ENCODE measurements at regions not wholly inside any gene's neighbourhood (a gene's known extent, or its start where the extent isn't known, plus 50 kb on each side); places are given as distances from the start of the nearest gene placed in this dataset.

DNA sequence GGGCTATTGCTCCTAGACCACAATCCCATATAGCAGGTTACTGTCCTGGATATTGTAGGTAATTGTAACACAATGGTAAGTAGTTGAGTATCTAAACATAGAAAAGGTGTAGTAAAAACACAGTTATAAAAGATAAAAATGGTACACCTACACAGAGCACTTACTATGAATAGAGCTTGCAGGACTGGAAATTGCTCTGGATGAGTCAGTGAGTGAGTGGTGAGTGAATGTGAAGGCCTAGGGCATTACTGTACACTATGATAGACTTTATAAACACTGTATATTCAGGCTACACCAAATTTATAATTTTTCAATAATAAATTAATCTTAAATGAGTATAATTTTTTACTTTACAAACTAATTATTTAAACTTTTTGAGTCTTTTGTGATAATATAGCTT is 425.7 kb downstream of the PABPC4L start:
- intact Hi-C loops (cut with micrococcal nuclease; ENCODE audit: unreplicated experiment) = no loop called here
- CTCF ChIA-PET = no interaction called here
- H3K27ac ChIP-seq (ENCODE audit: low read depth, low read length, poor library complexity, severe bottlenecking) = no peak overlapping the region
- H3K36me3 ChIP-seq (ENCODE audit: insufficient read depth, low read length, poor library complexity, severe bottlenecking) = no peaks in the 10 kb centered on the region
- POLR2A ChIA-PET (ENCODE audit: low non-redundant PET) = no interaction called here
- no peak overlapping the region for H3K4me3 ChIP-seq (ENCODE audit: low read depth, low read length, poor library complexity, severe bottlenecking)
- DNase-seq (ENCODE audit: low spot score) = no peak
- H3K4me1 ChIP-seq (ENCODE audit: insufficient read depth, low read length, poor library complexity, severe bottlenecking) = no peaks in the 10 kb centered on the region
- no TSS peak for BruUV-seq (replicated peaks)
- peaks cover 3% of the 10 kb centered on the region for H3K9me3 ChIP-seq (ENCODE audit: low read depth, low read length, poor library complexity, severe bottlenecking)
- H3K27me3 ChIP-seq (replicated peaks; ENCODE audit: insufficient read depth, low read depth, low read length, poor library complexity) = no peaks in the 10 kb centered on the region
- no peak for TF ChIP-seq EZH2 (IDR thresholded peaks at IDR 0.05; ENCODE audit: borderline replicate concordance, low read depth, low read length, poor library complexity, severe bottlenecking)
- TF ChIP-seq, protein P1, sequence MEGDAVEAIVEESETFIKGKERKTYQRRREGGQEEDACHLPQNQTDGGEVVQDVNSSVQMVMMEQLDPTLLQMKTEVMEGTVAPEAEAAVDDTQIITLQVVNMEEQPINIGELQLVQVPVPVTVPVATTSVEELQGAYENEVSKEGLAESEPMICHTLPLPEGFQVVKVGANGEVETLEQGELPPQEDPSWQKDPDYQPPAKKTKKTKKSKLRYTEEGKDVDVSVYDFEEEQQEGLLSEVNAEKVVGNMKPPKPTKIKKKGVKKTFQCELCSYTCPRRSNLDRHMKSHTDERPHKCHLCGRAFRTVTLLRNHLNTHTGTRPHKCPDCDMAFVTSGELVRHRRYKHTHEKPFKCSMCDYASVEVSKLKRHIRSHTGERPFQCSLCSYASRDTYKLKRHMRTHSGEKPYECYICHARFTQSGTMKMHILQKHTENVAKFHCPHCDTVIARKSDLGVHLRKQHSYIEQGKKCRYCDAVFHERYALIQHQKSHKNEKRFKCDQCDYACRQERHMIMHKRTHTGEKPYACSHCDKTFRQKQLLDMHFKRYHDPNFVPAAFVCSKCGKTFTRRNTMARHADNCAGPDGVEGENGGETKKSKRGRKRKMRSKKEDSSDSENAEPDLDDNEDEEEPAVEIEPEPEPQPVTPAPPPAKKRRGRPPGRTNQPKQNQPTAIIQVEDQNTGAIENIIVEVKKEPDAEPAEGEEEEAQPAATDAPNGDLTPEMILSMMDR (conservative IDR thresholded peaks at IDR 0.05; ENCODE audit: low read depth, low read length) = no peak

DNA sequence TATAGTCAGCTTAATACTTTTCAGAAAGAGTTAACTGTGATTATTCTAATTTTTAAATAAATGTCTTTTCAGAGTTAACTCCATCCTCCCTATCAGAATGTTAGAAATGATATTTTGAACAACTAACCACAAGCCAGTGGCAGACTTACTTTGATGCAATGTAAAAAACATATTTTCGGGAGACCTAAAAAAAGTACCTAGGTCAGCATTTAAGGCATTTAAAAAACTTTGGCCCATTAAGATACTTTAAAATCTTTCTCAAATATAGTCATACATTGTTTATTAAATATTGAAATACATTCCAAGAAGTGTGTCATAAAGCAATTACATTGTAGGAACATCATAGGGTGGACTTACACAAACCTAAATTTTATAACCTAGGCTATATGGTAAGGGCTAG is 426.1 kb downstream of the PABPC4L start:
- H3K4me1 ChIP-seq (ENCODE audit: insufficient read depth, low read length, poor library complexity, severe bottlenecking) = no peaks in the 10 kb centered on the region
- no peaks in the 10 kb centered on the region for H3K36me3 ChIP-seq (ENCODE audit: insufficient read depth, low read length, poor library complexity, severe bottlenecking)
- H3K9me3 ChIP-seq (ENCODE audit: low read depth, low read length, poor library complexity, severe bottlenecking) = peaks cover 3% of the 10 kb centered on the region
- no peak overlapping the region for H3K27ac ChIP-seq (ENCODE audit: low read depth, low read length, poor library complexity, severe bottlenecking)
- ChIA-PET POLR2A (ENCODE audit: low non-redundant PET) (no interaction called here), CTCF (no interaction called here)
- BruUV-seq (replicated peaks) = no TSS peak
- no peak overlapping the region for H3K4me3 ChIP-seq (ENCODE audit: low read depth, low read length, poor library complexity, severe bottlenecking)
- TF ChIP-seq, protein P1 (conservative IDR thresholded peaks at IDR 0.05; ENCODE audit: low read depth, low read length) = no peak
- TF ChIP-seq EZH2 (IDR thresholded peaks at IDR 0.05; ENCODE audit: borderline replicate concordance, low read depth, low read length, poor library complexity, severe bottlenecking) = no peak
- DNase-seq (ENCODE audit: low spot score) = no peak
- intact Hi-C loops (cut with micrococcal nuclease; ENCODE audit: unreplicated experiment) = no loop called here
- H3K27me3 ChIP-seq (replicated peaks; ENCODE audit: insufficient read depth, low read depth, low read length, poor library complexity) = no peaks in the 10 kb centered on the region

DNA sequence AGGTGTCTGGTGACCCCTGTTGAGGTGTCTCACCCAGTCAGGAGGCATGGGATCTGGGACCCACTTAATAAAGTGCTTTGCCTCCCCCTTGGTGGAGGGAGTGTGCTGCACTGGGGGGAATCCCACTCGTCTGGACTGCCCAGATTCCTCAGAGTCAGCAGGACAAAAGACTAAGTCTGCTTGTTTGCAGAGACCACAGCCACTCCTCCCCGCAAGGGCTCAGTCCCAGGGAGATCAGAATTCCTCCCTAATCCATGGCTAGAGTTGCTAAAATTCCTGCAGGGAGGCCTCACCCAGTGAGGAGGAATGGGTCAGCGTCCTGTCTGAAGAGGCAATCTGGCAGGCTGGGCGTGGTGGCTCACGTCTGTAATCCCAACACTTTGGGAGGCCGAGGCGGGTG is 442.2 kb downstream of the PABPC4L start:
- Histone ChIP-seq H3K36me3 (ENCODE audit: insufficient read depth, low read length, poor library complexity, severe bottlenecking) (no peaks in the 10 kb centered on the region), H3K27ac (ENCODE audit: low read depth, low read length, poor library complexity, severe bottlenecking) (no peak overlapping the region), H3K4me3 (ENCODE audit: low read depth, low read length, poor library complexity, severe bottlenecking) (no peak overlapping the region), H3K4me1 (ENCODE audit: insufficient read depth, low read length, poor library complexity, severe bottlenecking) (no peaks in the 10 kb centered on the region), H3K9me3 (ENCODE audit: low read depth, low read length, poor library complexity, severe bottlenecking) (peaks cover 4% of the 10 kb centered on the region), H3K27me3 (replicated peaks; ENCODE audit: insufficient read depth, low read depth, low read length, poor library complexity) (no peaks in the 10 kb centered on the region)
- CTCF ChIA-PET = no interaction called here
- no TSS peak for BruUV-seq (replicated peaks)
- intact Hi-C loops (cut with micrococcal nuclease; ENCODE audit: unreplicated experiment) = no loop called here
- no peak for DNase-seq (ENCODE audit: low spot score)
- TF ChIP-seq, protein P1 (conservative IDR thresholded peaks at IDR 0.05; ENCODE audit: low read depth, low read length) = no peak
- TF ChIP-seq EZH2 (IDR thresholded peaks at IDR 0.05; ENCODE audit: borderline replicate concordance, low read depth, low read length, poor library complexity, severe bottlenecking) = no peak
- POLR2A ChIA-PET (ENCODE audit: low non-redundant PET) = no interaction called here
